Chondrocyte (in vitro differentiated cells): ENCODE measurements at regions not wholly inside any gene's neighbourhood (a gene's known extent, or its start where the extent isn't known, plus 50 kb on each side); places are given as distances from the start of the nearest gene placed in this dataset.

Source experiments
- DNase-seq: peaks from one replicate; pipeline ENCODE4 v3.0.0; 2021; ENCODE audit warnings: mixed read lengths, low spot score
- H3K27ac Mint-ChIP-seq: one replicate; pipeline ENCODE4 v1.8.0; 2021; ENCODE audit warnings: mild to moderate bottlenecking, moderate library complexity, mixed read lengths; ENCODE audit not compliant: unreplicated experiment
- H3K27me3 Mint-ChIP-seq: 2 replicates; pipeline ENCODE4 v1.8.0; 2021; ENCODE audit warnings: low read depth, mixed read lengths
- H3K36me3 Mint-ChIP-seq: 2 replicates; pipeline ENCODE4 v1.8.0; 2021; ENCODE audit warnings: low read depth, mixed read lengths
- H3K4me1 Mint-ChIP-seq: 2 replicates; pipeline ENCODE4 v1.8.0; 2021; ENCODE audit warnings: low read depth, mild to moderate bottlenecking, mixed read lengths
- H3K4me3 Mint-ChIP-seq: one replicate; pipeline ENCODE4 v1.8.0; 2021; ENCODE audit warnings: mild to moderate bottlenecking, moderate library complexity, mixed read lengths; ENCODE audit not compliant: unreplicated experiment
- H3K9me3 Mint-ChIP-seq: 2 replicates; pipeline ENCODE4 v1.8.0; 2021; ENCODE audit warnings: low read depth, mixed read lengths
- TF ChIP-seq, protein P1 (sequence below): fragments of 200-600 bp; sonication (generic); IDR thresholded peaks from 2 replicates; pipeline ENCODE4 v1.5.0; 2021; ENCODE audit warnings: antibody characterized with exemption, mild to moderate bottlenecking, moderate library complexity

DNA sequence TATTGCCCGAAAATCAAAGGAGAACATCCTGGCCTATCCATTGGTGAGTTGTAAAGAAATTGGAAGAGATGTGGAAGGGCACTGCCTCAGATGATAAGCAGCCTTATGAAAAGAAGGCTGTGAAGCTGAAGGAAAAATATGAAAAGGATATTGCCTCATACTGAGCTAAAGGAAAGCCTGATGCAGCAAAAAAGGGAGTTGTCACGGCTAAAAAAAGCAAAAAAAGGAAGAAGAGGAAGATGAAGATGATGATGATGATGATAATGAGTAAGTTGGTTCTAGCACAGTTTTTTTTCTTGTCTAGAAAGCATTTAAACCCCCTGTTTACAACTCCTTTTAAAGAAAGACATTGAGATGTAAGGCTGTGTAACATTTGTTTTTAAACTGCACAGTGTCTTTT lies 59.8 kb upstream of the ZBED3 start:
- no peak for DNase-seq
- Mint-ChIP-seq H3K27me3 (no peaks in the 10 kb centered on the region), H3K4me1 (peaks cover 18% of the 10 kb centered on the region), H3K4me3 (no peak overlapping the region), H3K27ac (no peak overlapping the region), H3K9me3 (peaks cover 2% of the 10 kb centered on the region), H3K36me3 (no peaks in the 10 kb centered on the region)
- TF ChIP-seq, protein P1, sequence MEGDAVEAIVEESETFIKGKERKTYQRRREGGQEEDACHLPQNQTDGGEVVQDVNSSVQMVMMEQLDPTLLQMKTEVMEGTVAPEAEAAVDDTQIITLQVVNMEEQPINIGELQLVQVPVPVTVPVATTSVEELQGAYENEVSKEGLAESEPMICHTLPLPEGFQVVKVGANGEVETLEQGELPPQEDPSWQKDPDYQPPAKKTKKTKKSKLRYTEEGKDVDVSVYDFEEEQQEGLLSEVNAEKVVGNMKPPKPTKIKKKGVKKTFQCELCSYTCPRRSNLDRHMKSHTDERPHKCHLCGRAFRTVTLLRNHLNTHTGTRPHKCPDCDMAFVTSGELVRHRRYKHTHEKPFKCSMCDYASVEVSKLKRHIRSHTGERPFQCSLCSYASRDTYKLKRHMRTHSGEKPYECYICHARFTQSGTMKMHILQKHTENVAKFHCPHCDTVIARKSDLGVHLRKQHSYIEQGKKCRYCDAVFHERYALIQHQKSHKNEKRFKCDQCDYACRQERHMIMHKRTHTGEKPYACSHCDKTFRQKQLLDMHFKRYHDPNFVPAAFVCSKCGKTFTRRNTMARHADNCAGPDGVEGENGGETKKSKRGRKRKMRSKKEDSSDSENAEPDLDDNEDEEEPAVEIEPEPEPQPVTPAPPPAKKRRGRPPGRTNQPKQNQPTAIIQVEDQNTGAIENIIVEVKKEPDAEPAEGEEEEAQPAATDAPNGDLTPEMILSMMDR: no peak

DNA sequence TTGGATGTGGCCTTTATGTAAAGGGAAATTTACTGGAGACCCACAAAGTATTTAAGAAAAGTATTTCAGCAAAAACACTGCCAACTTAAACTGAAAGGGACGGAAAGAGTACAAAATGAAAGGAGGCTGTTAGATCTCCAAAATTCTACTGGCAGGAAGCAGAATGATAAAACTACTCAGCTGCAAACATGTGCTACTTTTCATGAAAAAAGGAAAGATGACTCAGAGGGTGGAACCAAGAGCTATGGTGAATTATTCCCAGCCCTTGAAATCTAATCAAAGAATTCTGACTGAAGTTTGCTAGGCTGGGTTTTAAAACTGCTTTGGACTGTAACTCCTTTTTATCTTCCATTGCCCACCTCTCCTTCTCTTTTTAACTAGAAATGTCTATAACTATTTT lies 58.6 kb upstream of the ZBED3 start:
- TF ChIP-seq, protein P1: no peak
- H3K4me1 Mint-ChIP-seq: peaks cover 18% of the 10 kb centered on the region
- peak overlapping the region; percentile 53 for H3K27ac Mint-ChIP-seq
- no peaks in the 10 kb centered on the region for H3K27me3 Mint-ChIP-seq
- no peaks in the 10 kb centered on the region for H3K36me3 Mint-ChIP-seq
- H3K9me3 Mint-ChIP-seq: peaks cover 2% of the 10 kb centered on the region
- DNase-seq: no peak
- H3K4me3 Mint-ChIP-seq: no peak overlapping the region

DNA sequence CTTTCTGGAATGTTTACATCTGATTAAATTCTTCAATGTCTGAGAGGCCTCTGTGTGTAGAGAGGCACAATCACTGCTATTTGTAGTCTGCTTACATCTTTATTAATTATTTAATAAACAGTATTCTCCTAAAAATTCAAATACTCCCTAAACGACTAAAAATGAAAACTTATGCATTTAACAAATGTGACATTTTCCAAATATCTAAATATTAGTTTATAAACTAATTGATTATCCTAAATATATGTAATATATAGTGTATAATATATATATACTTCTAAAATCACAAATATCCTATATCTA lies 57.7 kb upstream of the ZBED3 start:
- Mint-ChIP-seq H3K4me1 (peaks cover 19% of the 10 kb centered on the region), H3K9me3 (peaks cover 2% of the 10 kb centered on the region), H3K27ac (no peak overlapping the region), H3K27me3 (no peaks in the 10 kb centered on the region), H3K4me3 (no peak overlapping the region), H3K36me3 (no peaks in the 10 kb centered on the region)
- no peak for DNase-seq
- TF ChIP-seq, protein P1: peak; percentile 55

DNA sequence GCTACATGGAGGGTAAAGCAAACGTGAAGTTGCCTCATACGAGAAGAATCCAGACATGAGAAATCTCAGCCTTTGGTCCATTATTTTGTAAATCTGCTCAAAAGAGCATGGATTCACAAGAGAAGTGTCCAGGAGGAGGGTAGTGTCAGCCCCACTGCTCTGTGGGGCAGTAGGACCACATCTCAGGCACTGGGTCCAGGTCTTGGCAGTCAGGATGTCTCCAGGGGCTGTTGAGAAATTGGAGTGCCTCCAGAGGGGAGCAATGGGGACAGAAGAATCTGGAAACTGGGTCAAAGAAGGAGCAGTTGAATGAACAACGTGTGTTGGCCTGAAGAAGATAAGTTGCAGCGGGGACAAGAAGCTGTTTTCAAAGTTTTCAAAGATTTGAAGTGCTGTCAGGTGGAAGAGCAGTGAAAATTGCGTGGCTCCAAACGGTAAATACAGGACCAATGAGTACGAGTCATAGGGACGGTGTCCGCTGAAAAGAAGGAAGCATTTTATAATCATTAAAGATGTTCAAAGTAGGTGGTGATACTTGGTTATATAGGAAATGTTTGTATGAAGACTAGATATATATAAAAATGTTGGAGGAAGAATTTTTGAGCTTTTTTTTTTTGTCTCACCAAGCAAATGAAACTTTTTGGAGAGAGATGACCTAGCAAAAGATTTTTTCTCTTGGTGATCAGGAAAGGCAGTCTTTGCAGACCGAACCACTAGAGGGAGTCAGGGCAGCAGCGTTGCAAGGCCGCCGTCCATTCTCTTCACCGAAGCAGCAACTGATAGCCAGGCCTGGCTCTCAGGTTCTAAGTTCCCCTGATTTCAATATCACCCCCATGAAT lies 57.1 kb upstream of the ZBED3 start:
- TF ChIP-seq, protein P1: peak; percentile 95
- H3K36me3 Mint-ChIP-seq: no peaks in the 10 kb centered on the region
- peaks cover 24% of the 10 kb centered on the region for H3K4me1 Mint-ChIP-seq
- H3K9me3 Mint-ChIP-seq: peaks cover 2% of the 10 kb centered on the region
- no peak for DNase-seq
- H3K27ac Mint-ChIP-seq: peak overlapping the region; percentile 56
- H3K4me3 Mint-ChIP-seq: no peak overlapping the region
- H3K27me3 Mint-ChIP-seq: no peaks in the 10 kb centered on the region

DNA sequence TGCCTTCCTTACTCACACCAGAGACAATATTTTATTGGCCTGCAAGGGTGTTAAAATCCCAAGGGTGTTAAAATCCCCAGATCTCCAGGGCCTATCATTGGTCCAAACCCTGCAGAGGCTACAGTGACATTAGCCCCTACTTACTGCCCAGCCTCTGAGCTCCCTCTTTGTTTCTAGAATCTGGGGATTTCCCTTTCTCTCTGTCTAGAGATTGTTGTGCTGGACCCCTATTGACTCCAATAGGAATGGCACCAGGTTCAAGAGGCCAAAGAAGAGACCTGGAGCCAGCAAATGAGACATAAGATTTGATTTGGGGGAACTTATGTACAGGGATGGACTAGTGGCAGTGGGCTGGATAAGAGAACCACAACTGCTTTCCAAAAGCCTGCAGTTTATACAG lies 53.3 kb upstream of the ZBED3 start:
- H3K27me3 Mint-ChIP-seq: no peaks in the 10 kb centered on the region
- TF ChIP-seq, protein P1: no peak
- H3K36me3 Mint-ChIP-seq: peaks cover 2% of the 10 kb centered on the region
- no peak overlapping the region for H3K4me3 Mint-ChIP-seq
- H3K9me3 Mint-ChIP-seq: no peaks in the 10 kb centered on the region
- peaks cover 23% of the 10 kb centered on the region for H3K4me1 Mint-ChIP-seq
- DNase-seq: no peak
- H3K27ac Mint-ChIP-seq: no peak overlapping the region
